ENCODE measurements at regions not wholly inside any gene's neighbourhood (a gene's known extent, or its start where the extent isn't known, plus 50 kb on each side); places are given as distances from the start of the nearest gene placed in this dataset.
"Not testable (repeated sequence)": the region's sequence is repeated elsewhere in the genome, so short reads cannot be mapped to it uniquely, and the experiment has no call there.

- no peak for FAIRE-seq
- DNase-seq (ENCODE audit: extremely low spot score, insufficient read length, low read depth) = no peak
These were observed 436.4 kb downstream of the KCNJ18 start for GRCh38 chr17:22128723-22129122.

DNA sequence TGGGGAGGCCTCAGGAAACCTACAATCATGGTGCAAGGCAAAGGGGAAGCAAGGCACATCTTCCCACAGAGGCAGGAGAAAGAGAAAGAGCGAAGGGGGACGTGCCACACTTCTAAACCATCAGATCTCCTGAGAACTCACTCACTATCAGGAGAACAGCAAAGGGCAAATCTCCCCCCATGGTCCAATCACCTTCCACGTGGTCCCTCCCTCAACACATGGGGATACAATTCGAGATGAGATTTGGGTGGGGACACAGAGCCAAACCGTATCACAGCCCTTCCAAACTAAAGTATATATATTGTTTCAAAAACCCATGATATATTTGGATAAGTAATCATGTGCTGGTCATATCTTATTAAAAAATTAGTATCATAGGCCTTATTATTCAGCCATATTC lies 437.6 kb downstream of the KCNJ18 start:
- not testable (repeated sequence) for FAIRE-seq

DNA sequence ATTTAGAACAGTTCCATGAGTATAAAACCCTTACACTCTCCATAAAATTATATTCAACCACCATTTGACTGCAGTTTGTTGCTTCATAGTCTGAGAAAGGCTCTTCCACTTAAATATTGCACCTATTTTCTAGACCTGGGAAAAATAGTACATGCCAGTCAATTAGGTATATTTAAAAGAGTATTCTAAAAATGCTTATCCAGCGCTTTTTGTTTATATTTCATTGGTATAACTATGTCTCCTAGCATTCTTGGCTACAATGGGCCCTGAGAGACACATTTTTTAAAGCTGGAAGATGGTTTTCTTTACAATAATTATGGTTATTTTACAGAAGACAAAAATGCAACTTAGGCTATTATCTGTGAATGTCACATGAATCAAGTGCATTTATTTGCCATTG lies 439.4 kb downstream of the KCNJ18 start:
- FAIRE-seq = no peak
- DNase-seq (ENCODE audit: extremely low spot score, insufficient read length, low read depth) = no peak

More for the DNA sequence above, 437.6 kb downstream of the KCNJ18 start:
- not testable (repeated sequence) for DNase-seq (ENCODE audit: extremely low spot score, insufficient read length, low read depth)

DNA sequence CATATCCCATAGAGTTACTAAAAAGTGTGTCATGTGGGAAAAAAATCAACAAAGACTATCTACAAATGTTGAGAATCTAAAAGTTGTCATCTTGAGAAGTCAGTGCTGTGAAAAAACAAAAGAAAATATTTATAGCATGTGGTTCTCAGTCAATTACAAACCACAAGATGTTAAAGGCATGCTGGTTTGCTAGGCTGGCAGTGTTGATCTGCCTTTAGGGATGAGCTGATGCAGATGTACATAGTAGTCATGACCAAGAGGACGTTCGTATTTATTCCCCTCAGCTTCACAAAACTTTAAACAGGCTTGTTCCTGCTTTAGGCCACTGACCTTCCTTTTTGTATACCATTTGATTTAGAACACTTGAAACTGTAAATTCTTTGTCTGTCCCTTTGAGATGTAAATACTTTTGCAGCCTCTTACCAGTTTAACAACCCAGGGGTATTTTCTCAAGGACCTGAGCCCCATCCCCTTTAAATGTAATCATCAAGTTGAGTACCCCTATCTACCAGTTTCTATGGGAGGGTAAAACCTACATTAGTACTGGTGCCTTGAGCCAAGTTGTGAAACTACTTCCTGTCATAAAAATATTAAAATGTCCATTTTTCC lies 446.6 kb downstream of the KCNJ18 start:
- no peak for DNase-seq (ENCODE audit: extremely low spot score, insufficient read length, low read depth)
- no peak for FAIRE-seq

DNA sequence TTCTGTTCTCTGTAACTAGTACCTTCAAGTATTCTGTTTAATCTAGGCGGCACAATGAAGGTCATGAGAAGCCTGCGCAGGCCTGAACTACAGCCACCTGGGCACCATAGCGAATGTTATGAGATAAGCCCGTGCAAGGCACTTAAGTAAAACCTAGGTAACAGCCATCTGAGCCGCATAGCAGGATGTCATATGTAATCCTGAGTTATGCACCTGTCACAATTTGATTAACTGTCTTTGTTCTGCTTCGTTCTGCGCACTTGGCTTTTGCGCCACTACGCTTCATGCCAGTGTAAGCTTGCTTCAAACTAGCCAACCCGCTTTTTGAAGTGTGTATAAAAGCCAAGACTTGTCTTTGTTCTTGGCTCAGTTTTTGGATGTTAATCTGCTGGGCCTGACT lies 449.8 kb downstream of the KCNJ18 start:
- no peak for DNase-seq (ENCODE audit: extremely low spot score, insufficient read length, low read depth)
- FAIRE-seq = no peak

GRCh38 chr17:22145605-22146178 lies 453.4 kb downstream of the KCNJ18 start:
- DNase-seq (ENCODE audit: extremely low spot score, insufficient read length, low read depth) (no peak), FAIRE-seq (no peak)

DNA sequence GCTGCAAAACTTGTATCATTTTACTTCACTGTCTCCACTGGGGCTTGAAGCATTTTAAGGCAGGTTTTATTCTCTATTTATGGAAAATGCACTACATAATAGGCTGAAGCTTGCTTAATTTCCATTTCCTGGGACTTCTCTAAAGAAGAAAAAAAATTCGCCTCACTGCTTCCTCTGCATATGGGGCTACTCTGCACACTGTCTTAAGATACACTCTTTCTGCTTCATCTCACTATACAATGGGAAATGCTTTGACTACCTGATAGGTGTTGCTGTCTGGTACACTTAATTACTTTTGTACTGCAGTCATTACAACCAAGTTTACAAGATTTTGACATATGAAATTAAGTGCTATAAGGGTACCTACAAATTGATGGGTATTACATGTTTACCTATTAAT lies 466.0 kb downstream of the KCNJ18 start:
- FAIRE-seq (peak; percentile 51), DNase-seq (ENCODE audit: extremely low spot score, insufficient read length, low read depth) (no peak)

- no peak for DNase-seq (ENCODE audit: extremely low spot score, insufficient read length, low read depth)
- FAIRE-seq = no peak
These were observed 469.1 kb downstream of the KCNJ18 start for GRCh38 chr17:22161376-22161775.

GRCh38 chr17:22171631-22172030 lies 479.3 kb downstream of the KCNJ18 start:
- FAIRE-seq (no peak), DNase-seq (ENCODE audit: extremely low spot score, insufficient read length, low read depth) (no peak)

- FAIRE-seq = no peak
- DNase-seq (ENCODE audit: extremely low spot score, insufficient read length, low read depth) = no peak
These were observed 500.8 kb downstream of the KCNJ18 start for GRCh38 chr17:22193113-22193512.

GRCh38 chr17:22200187-22200586 lies 507.9 kb downstream of the KCNJ18 start:
- not testable (repeated sequence) for FAIRE-seq; DNase-seq (ENCODE audit: extremely low spot score, insufficient read length, low read depth)

GRCh38 chr17:22202702-22203101 lies 510.4 kb downstream of the KCNJ18 start:
- DNase-seq (ENCODE audit: extremely low spot score, insufficient read length, low read depth) (no peak), FAIRE-seq (peak; percentile 12)

GRCh38 chr17:22203208-22203715 lies 510.9 kb downstream of the KCNJ18 start:
- no peak for DNase-seq (ENCODE audit: extremely low spot score, insufficient read length, low read depth)
- FAIRE-seq = no peak

GRCh38 chr17:22204076-22204475 lies 511.8 kb downstream of the KCNJ18 start:
- DNase-seq (ENCODE audit: extremely low spot score, insufficient read length, low read depth); FAIRE-seq: not testable (repeated sequence)

DNA sequence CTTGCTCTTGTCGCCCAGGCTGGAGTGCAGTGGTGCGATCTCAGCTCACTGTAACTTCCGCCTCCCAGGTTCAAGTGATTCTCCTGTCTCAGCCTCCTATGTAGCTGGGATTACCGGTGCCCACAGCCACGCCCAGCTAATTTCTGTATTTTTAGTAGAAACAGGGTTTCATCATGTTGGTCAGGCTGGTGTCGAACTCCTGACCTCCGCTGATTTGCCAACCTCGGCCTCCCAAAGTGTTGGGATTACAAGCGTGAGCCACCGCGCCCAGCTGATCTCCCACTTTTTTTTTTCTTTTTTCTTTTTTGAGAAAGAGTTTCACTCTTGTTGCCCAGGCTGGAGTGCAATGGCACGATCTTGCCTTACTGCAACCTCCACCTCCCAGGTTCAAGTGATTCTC lies 517.9 kb downstream of the KCNJ18 start:
- not testable (repeated sequence) for FAIRE-seq

DNA sequence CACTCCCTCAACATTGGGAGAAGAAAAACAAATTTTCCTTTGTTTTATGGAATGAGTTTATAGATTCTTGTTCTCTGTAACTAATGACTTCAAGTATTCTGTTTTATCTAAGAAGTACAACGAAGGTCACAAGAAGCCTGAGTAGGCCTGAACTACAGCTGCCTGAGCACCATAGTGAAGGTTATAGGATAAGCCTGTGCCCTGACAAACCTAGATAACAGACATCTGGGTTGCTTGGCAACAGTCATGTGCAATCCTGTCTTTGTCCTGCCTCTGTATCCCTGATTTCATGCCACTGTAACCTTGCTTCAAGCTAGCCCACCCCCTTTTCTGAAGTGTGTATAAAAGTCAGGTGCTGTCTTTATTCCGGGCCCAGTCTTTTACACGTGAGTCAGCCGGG lies 520.8 kb downstream of the KCNJ18 start:
- FAIRE-seq; DNase-seq (ENCODE audit: extremely low spot score, insufficient read length, low read depth): not testable (repeated sequence)

More for the DNA sequence above, 517.9 kb downstream of the KCNJ18 start:
- not testable (repeated sequence) for DNase-seq (ENCODE audit: extremely low spot score, insufficient read length, low read depth)

DNA sequence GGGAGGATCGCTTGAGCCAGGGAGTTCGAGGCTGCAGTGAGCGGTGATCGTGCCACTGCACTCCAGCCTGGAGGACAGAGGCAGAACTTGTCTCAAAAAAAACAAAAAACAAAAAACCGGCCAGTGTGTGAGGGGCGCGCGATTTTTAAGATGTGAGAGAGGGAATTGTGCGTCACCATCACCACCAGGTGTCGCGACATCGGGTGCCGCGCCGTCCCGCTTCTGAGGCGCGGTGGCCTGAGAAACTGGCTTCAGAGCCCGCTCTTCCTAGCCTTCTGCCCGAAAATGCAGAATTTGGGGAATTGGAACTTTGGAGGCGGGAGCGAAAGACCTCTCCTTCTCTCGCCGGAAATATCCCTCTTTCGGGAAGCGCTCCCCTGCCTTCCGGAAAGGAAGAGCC lies 524.8 kb downstream of the KCNJ18 start:
- FAIRE-seq (no peak), DNase-seq (ENCODE audit: extremely low spot score, insufficient read length, low read depth) (no peak)

- FAIRE-seq (no peak), DNase-seq (ENCODE audit: extremely low spot score, insufficient read length, low read depth) (no peak)
These were observed 529.0 kb downstream of the KCNJ18 start for GRCh38 chr17:22221344-22221743.

DNA sequence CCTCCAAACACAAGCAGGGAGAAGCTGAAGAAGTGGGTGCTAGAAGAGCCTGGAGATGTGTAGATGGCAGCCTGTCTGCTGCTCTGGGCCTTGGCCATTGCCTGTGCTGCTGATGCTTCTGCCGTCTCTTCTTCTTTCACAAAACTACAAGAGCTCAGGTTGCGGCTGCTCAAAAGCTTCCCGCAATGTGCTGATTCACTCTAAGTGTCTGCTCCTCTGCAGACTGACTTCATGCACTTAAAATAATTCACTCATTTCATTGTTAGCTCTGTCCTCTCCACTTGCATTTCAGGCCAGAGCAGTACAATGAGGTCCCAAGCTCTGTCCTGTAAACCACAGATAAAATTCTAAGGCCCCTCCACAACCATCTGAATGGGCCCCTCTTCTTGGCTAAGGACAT lies 534.2 kb downstream of the KCNJ18 start:
- not testable (repeated sequence) for DNase-seq (ENCODE audit: extremely low spot score, insufficient read length, low read depth); FAIRE-seq

- not testable (repeated sequence) for FAIRE-seq
These were observed 534.6 kb downstream of the KCNJ18 start for GRCh38 chr17:22226932-22227331.

GRCh38 chr17:22227699-22228553 lies 535.6 kb downstream of the KCNJ18 start:
- not testable (repeated sequence) for FAIRE-seq; DNase-seq (ENCODE audit: extremely low spot score, insufficient read length, low read depth)

More at GRCh38 chr17:22226932-22227331, 534.6 kb downstream of the KCNJ18 start:
- DNase-seq (ENCODE audit: extremely low spot score, insufficient read length, low read depth) = not testable (repeated sequence)
